HFF-Myc (cell line): ENCODE measurements at regions not wholly inside any gene's neighbourhood (a gene's known extent, or its start where the extent isn't known, plus 50 kb on each side); places are given as distances from the start of the nearest gene placed in this dataset.

Source experiments
- DNase-seq: peaks from one replicate; pipeline ENCODE4 v3.0.0-alpha.2; 2011; ENCODE audit warnings: low read depth; ENCODE audit errors: extremely low read depth
- H3K4me3 ChIP-seq: replicated peaks from 2 replicates; pipeline ENCODE4 v1.5.1; 2011; ENCODE audit warnings: low read depth, mild to moderate bottlenecking, control low read depth, low read length
- CTCF ChIP-seq: IDR thresholded peaks from 2 replicates; pipeline ENCODE4 v1.5.1; 2012; ENCODE audit warnings: mild to moderate bottlenecking, low read depth, low read length, control low read depth; ENCODE audit errors: missing control alignments

DNA sequence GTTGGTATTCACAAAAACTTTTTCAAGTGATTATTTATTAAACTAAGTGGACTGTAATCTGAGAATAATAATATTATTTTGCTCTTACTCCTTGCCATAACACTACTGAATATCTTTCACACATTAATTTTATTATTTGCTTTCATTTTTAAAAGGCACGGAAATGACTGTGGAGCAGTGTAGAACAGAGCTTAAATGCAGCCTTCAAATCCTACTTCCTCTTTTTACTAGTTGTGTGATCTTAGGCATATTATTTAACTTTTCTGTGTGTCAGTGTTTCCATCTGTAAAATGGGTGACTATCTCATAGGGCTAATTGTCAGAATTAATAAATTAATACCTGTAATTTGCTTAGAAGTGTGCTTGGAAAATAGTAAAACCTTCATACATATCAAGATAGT, 55.5 kb upstream of the SLC8A1 start:
- H3K4me3 ChIP-seq = no peak overlapping the region
- TF ChIP-seq CTCF = no peak
- no peak for DNase-seq

DNA sequence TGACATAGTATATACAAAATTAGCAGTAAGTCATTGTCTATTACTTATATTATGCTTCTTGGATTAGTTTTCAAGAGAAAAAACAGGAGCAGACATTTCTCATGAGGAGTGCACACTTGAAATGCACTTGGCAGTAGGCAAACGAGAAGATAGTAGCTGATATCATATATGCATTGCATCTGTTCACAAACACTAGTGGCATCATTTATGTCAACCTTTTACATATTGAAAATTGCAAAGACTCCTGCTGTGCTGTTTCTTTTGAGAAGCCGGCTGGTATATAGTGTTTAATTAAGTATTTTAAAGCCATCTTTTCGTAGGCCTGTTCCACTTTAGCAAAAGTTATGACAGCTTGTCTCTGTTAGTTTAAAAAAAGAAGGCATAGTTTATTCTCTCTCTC, 58.4 kb upstream of the SLC8A1 start:
- no peak for TF ChIP-seq CTCF
- DNase-seq = no peak

DNA sequence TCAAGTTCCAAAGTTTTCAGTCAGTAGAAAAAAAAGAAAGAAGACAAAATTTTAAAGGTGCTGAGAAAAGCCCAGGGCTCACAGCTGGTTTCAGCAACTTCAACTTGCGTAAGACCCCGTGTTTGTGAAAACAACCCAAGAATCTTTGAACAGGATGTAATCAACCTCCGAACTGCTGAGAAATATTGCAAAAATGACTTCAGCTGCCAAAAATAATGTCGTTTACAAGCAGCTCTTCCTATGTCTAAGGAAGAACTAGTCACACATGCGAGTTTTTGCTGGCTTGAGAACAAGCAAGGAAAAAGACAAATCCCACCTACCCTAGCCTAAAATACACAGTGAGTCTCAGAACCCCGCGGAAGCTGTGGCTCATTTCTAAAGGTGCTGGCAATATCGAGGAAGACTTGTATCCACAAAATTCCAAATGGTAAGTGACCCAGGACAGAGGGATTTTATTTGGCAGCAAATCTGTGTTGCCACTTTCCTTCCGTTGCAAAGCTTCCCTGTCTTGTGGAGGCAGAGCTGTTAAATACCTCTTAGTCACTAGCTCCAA, 59.8 kb upstream of the SLC8A1 start:
- 0 out of 2 replicates have a peak overlapping the region, but pooled peaks have one; percentile 1 for H3K4me3 ChIP-seq
- DNase-seq = no peak
- TF ChIP-seq CTCF = no peak

More for the DNA sequence above, 58.4 kb upstream of the SLC8A1 start:
- no peak overlapping the region for H3K4me3 ChIP-seq

DNA sequence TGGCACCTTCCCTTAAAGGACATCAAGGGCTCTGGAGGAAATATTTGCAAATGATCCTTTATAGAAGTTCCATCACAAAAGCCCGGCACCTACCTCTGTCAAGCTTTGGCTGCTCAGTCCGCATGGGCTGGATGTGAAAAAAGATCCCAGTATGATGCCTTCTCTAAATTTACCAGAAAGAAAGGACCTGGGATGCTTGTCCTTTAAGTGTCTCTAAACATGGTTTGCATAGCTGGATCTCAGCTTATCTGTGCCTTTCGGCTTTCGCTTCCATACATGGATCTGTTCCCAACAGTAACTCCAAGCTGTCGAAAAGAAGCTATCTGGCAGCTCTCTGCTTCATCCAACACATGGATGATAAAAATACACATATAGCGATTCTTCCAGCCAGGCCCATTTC, 60.4 kb upstream of the SLC8A1 start:
- no peak for DNase-seq
- no peak for TF ChIP-seq CTCF
- no peak overlapping the region for H3K4me3 ChIP-seq

- H3K4me3 ChIP-seq = no peak overlapping the region
- DNase-seq = no peak
- no peak for TF ChIP-seq CTCF
Measured at GRCh38 chr2:40513201-40513600, 61.3 kb upstream of the SLC8A1 start.

DNA sequence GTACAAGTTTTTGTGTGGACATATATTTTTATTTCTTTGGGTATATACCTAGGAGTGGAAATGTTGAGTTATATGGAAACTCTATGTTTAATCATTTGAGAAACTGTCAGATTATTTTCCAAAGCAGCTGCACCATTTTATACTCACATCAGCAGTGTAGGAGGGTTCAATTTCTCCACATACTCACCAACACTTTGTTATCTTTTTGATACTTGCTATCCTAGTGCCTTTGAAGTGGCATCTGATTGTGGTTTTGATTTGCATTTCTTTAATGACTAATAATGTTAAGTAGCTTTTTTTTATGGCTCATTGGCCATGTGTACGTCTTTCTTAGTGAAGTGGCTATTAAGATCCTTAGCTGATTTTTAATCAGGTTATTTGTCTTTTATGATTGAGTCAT, 64.7 kb upstream of the SLC8A1 start:
- no peak overlapping the region for H3K4me3 ChIP-seq
- no peak for TF ChIP-seq CTCF
- no peak for DNase-seq

GRCh38 chr2:40528564-40528963, 76.7 kb upstream of the SLC8A1 start:
- no peak for DNase-seq
- H3K4me3 ChIP-seq = no peak overlapping the region
- no peak for TF ChIP-seq CTCF
